Nephron progenitor cell (in vitro differentiated cells): ENCODE measurements at regions not wholly inside any gene's neighbourhood (a gene's known extent, or its start where the extent isn't known, plus 50 kb on each side); places are given as distances from the start of the nearest gene placed in this dataset.

Experiments
- DNase-seq: peaks from one replicate; pipeline ENCODE4 v3.0.0; 2021
- H3K27ac Mint-ChIP-seq: 2 replicates; pipeline ENCODE4 v1.8.0; 2021; ENCODE audit warnings: mild to moderate bottlenecking, moderate library complexity, mixed read lengths
- H3K27me3 Mint-ChIP-seq: 2 replicates; pipeline ENCODE4 v1.8.0; 2021; ENCODE audit warnings: mild to moderate bottlenecking, low read depth, mixed read lengths; ENCODE audit not compliant: poor library complexity
- H3K36me3 Mint-ChIP-seq: 2 replicates; pipeline ENCODE4 v1.8.0; 2021; ENCODE audit warnings: low read depth, mixed read lengths
- H3K4me1 Mint-ChIP-seq: 2 replicates; pipeline ENCODE4 v1.8.0; 2021; ENCODE audit warnings: mixed read lengths
- H3K4me3 Mint-ChIP-seq: 2 replicates; pipeline ENCODE4 v1.8.0; 2021; ENCODE audit warnings: mild to moderate bottlenecking, moderate library complexity, mixed read lengths
- H3K9me3 Mint-ChIP-seq: 2 replicates; pipeline ENCODE4 v1.8.0; 2021; ENCODE audit warnings: mild to moderate bottlenecking, moderate library complexity, mixed read lengths
- CTCF ChIP-seq: fragments of 200-600 bp; sonication (generic); IDR thresholded peaks from 2 replicates; pipeline ENCODE4 v1.5.0; 2021; ENCODE audit warnings: antibody characterized with exemption

- Mint-ChIP-seq H3K27ac (no peak overlapping the region), H3K36me3 (peaks cover 10% of the 10 kb centered on the region), H3K27me3 (peaks cover 7% of the 10 kb centered on the region), H3K4me3 (no peak overlapping the region), H3K4me1 (no peaks in the 10 kb centered on the region), H3K9me3 (peaks cover 74% of the 10 kb centered on the region)
- no peak for DNase-seq
- no peak for TF ChIP-seq CTCF
Observed at GRCh38 chr7:46463170-46463569, 542.1 kb upstream of the IGFBP3 start.

- no peak for DNase-seq
- TF ChIP-seq CTCF = no peak
- no peak overlapping the region for H3K27ac Mint-ChIP-seq
- H3K27me3 Mint-ChIP-seq = peaks cover 7% of the 10 kb centered on the region
- H3K36me3 Mint-ChIP-seq = peaks cover 10% of the 10 kb centered on the region
- H3K4me3 Mint-ChIP-seq = no peak overlapping the region
- no peaks in the 10 kb centered on the region for H3K4me1 Mint-ChIP-seq
- H3K9me3 Mint-ChIP-seq = peaks cover 55% of the 10 kb centered on the region
Observed at GRCh38 chr7:46461334-46461777, 540.3 kb upstream of the IGFBP3 start.

GRCh38 chr7:46459942-46460341 is 538.9 kb upstream of the IGFBP3 start:
- DNase-seq = no peak
- Mint-ChIP-seq H3K9me3 (peaks cover 47% of the 10 kb centered on the region), H3K4me3 (no peak overlapping the region), H3K36me3 (peaks cover 10% of the 10 kb centered on the region), H3K27me3 (peaks cover 7% of the 10 kb centered on the region), H3K27ac (no peak overlapping the region), H3K4me1 (no peaks in the 10 kb centered on the region)
- no peak for TF ChIP-seq CTCF

GRCh38 chr7:46454816-46455215 is 533.7 kb upstream of the IGFBP3 start:
- Mint-ChIP-seq H3K27ac (no peak overlapping the region), H3K9me3 (peaks cover 17% of the 10 kb centered on the region), H3K27me3 (no peaks in the 10 kb centered on the region), H3K36me3 (no peaks in the 10 kb centered on the region), H3K4me3 (no peak overlapping the region), H3K4me1 (no peaks in the 10 kb centered on the region)
- no peak for TF ChIP-seq CTCF
- no peak for DNase-seq

GRCh38 chr7:46452561-46453135 is 531.6 kb upstream of the IGFBP3 start:
- Mint-ChIP-seq H3K27ac (no peak overlapping the region), H3K4me3 (no peak overlapping the region), H3K4me1 (no peaks in the 10 kb centered on the region), H3K9me3 (peaks cover 25% of the 10 kb centered on the region), H3K36me3 (no peaks in the 10 kb centered on the region), H3K27me3 (no peaks in the 10 kb centered on the region)
- no peak for TF ChIP-seq CTCF
- DNase-seq = no peak

GRCh38 chr7:46451846-46452245 is 530.8 kb upstream of the IGFBP3 start:
- Mint-ChIP-seq H3K9me3 (peaks cover 25% of the 10 kb centered on the region), H3K4me1 (no peaks in the 10 kb centered on the region), H3K27ac (no peak overlapping the region), H3K27me3 (no peaks in the 10 kb centered on the region), H3K4me3 (no peak overlapping the region), H3K36me3 (no peaks in the 10 kb centered on the region)
- no peak for TF ChIP-seq CTCF
- DNase-seq = no peak
